HL-60 (cell line): ENCODE measurements at regions not wholly inside any gene's neighbourhood (a gene's known extent, or its start where the extent isn't known, plus 50 kb on each side); places are given as distances from the start of the nearest gene placed in this dataset.

ENCODE experiments used
- DNase-seq, 2 experiments: peaks; one replicate each; pipeline ENCODE4 v3.0.0-alpha.2; 2010 to 2020; ENCODE audit warnings: low read depth in 1 of 2, low spot score in 1 of 2
- H3K27ac ChIP-seq: fragments of 250-450 bp; sonication (Bioruptor Pico); replicated peaks from 2 replicates; pipeline ENCODE4 v1.5.1; 2020; ENCODE audit warnings: mild to moderate bottlenecking, moderate library complexity
- H3K27me3 ChIP-seq: fragments of 250-450 bp; sonication (Bioruptor Pico); 2 replicates; pipeline ENCODE4 v1.5.1; 2021; ENCODE audit warnings: mild to moderate bottlenecking, moderate library complexity; ENCODE audit not compliant: insufficient read depth, poor library complexity, severe bottlenecking
- H3K4me3 ChIP-seq: replicated peaks from 2 replicates; pipeline ENCODE4 v1.5.1; 2011; ENCODE audit warnings: mild to moderate bottlenecking, control low read depth, low read length; ENCODE audit not compliant: insufficient read depth
- GABPA ChIP-seq: IDR thresholded peaks from 2 replicates; pipeline ENCODE4 v1.6.1; 2012; ENCODE audit warnings: low read depth
- POLR2AphosphoS5 ChIP-seq: IDR thresholded peaks from 2 replicates; pipeline ENCODE4 v1.6.1; 2012; ENCODE audit warnings: low read depth
- SPI1 ChIP-seq: IDR thresholded peaks from 2 replicates; pipeline ENCODE4 v1.6.1; 2012; ENCODE audit warnings: low read depth, mild to moderate bottlenecking, borderline replicate concordance
- TF ChIP-seq, protein P1 (sequence below): IDR thresholded peaks from 2 replicates; pipeline ENCODE4 v1.6.1; 2012; ENCODE audit warnings: low read depth; ENCODE audit not compliant: insufficient replicate concordance
- TF ChIP-seq, protein P2 (sequence below): IDR thresholded peaks from one replicate; pipeline ENCODE4 v1.5.1; 2011; ENCODE audit warnings: low read length, control low read depth, inconsistent platforms; ENCODE audit not compliant: insufficient read depth

DNA sequence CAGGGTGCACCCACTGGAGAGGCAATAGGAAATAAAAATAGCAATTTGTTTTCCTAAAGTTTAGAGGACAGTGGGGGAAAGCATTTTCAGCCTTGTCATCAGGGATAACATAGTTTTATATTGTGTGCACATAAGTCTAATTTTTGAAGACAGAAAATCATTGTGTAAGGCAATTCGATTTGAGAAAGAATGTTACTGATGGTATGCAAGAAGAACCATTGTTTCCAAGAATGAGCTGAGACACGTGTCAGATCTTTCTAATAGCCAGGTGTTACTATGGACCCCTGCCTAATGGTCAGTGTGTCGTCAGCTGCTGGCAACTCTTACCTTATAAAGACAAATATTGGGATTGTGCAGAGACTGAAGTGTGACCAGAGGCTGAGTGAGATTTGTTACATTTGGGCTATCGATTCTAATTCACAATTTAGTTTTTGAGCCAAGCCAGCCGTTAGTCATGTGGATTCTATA is 67.1 kb upstream of the PPP2R2B start:
- Histone ChIP-seq H3K27me3 (no peaks in the 10 kb centered on the region), H3K27ac (no peak overlapping the region), H3K4me3 (no peak overlapping the region)
- TF ChIP-seq GABPA (no peak), POLR2AphosphoS5 (no peak), SPI1 (no peak)
- TF ChIP-seq, protein P1, sequence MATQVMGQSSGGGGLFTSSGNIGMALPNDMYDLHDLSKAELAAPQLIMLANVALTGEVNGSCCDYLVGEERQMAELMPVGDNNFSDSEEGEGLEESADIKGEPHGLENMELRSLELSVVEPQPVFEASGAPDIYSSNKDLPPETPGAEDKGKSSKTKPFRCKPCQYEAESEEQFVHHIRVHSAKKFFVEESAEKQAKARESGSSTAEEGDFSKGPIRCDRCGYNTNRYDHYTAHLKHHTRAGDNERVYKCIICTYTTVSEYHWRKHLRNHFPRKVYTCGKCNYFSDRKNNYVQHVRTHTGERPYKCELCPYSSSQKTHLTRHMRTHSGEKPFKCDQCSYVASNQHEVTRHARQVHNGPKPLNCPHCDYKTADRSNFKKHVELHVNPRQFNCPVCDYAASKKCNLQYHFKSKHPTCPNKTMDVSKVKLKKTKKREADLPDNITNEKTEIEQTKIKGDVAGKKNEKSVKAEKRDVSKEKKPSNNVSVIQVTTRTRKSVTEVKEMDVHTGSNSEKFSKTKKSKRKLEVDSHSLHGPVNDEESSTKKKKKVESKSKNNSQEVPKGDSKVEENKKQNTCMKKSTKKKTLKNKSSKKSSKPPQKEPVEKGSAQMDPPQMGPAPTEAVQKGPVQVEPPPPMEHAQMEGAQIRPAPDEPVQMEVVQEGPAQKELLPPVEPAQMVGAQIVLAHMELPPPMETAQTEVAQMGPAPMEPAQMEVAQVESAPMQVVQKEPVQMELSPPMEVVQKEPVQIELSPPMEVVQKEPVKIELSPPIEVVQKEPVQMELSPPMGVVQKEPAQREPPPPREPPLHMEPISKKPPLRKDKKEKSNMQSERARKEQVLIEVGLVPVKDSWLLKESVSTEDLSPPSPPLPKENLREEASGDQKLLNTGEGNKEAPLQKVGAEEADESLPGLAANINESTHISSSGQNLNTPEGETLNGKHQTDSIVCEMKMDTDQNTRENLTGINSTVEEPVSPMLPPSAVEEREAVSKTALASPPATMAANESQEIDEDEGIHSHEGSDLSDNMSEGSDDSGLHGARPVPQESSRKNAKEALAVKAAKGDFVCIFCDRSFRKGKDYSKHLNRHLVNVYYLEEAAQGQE = no peak
- TF ChIP-seq, protein P2, sequence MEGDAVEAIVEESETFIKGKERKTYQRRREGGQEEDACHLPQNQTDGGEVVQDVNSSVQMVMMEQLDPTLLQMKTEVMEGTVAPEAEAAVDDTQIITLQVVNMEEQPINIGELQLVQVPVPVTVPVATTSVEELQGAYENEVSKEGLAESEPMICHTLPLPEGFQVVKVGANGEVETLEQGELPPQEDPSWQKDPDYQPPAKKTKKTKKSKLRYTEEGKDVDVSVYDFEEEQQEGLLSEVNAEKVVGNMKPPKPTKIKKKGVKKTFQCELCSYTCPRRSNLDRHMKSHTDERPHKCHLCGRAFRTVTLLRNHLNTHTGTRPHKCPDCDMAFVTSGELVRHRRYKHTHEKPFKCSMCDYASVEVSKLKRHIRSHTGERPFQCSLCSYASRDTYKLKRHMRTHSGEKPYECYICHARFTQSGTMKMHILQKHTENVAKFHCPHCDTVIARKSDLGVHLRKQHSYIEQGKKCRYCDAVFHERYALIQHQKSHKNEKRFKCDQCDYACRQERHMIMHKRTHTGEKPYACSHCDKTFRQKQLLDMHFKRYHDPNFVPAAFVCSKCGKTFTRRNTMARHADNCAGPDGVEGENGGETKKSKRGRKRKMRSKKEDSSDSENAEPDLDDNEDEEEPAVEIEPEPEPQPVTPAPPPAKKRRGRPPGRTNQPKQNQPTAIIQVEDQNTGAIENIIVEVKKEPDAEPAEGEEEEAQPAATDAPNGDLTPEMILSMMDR = no peak
- DNase-seq = no peak

DNA sequence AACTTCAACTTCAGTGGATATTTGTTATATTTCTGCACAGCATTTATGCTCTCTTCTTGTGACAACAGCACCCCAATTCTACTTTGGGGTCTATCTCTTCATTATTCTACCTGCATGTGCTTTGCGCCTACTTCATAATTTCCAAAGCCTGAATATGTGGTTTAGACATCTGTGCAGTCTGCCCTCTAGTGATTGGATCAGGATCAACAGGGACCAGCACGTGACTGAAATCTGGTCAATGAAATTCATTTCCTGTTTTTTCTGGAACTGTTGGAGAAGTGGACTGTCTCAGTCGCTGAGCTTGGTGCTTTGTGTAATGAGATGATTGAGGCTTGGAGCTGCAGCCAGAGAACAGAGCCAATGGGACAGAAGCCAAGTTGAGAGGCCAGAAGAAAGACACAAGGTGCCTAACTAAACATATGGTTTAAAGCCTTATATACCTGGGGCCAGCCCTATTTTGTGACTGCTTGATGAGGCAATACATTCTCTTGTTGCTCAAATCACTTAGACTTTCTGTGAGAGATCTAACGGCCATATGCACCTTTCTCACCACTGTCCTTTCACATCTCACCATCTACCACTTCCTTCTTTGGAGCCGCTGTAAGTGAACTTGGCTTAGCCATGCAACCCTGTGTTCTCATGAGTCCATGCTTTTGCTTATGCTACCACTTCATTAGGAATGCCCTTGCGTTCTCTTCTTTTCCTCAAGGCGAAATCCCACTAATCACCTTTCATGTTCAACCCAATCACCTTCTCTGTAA is 68.8 kb upstream of the PPP2R2B start:
- H3K27me3 ChIP-seq = peaks cover 2% of the 10 kb centered on the region
- H3K4me3 ChIP-seq = no peak overlapping the region
- no peak overlapping the region for H3K27ac ChIP-seq
- DNase-seq = peak in 1 of 2 experiments; percentile 48
- peak; percentile 86 for TF ChIP-seq SPI1
- TF ChIP-seq, protein P2 = no peak

DNA sequence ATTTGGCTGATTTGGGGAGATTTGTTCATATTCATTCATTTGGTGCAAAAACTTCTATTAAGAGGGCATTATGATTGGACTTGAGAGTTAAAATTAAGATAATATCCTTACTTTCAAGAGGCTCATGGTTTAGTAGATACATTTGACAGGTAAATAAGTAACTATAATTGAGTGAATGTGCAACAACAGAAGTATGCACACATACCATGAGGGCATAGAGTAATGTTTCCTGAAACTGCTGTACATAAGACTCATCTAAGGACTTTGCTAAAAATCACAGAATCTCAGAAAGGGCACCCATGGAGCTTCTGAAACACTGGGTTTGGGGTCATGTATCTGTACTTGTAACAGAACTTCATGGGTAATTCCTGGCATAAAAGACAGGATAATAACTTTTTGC is 70.1 kb upstream of the PPP2R2B start:
- Histone ChIP-seq H3K4me3 (no peak overlapping the region), H3K27ac (no peak overlapping the region), H3K27me3 (peaks cover 3% of the 10 kb centered on the region)
- no peak for TF ChIP-seq SPI1
- no peak for TF ChIP-seq GABPA
- TF ChIP-seq, protein P2 = no peak
- no peak for TF ChIP-seq POLR2AphosphoS5
- TF ChIP-seq, protein P1 = no peak
- DNase-seq = no peak

DNA sequence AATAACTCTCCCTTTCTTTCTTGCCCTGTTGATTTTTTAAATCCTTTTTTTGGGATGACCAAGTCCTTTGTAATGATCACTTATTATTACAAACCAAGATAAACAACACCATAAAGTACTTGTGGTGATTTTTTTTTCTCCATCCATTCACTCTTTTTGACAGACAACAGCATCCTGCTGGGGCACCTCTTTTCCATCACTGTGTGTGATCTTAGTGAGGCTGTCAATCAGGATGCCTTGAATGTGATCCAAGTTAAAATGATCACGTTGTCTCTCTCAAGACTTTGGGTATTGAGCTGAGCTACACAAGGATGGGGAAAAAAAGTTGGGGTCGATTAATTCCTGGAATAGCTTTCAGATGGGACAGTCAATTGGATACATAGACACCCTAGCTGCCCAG is 73.6 kb upstream of the PPP2R2B start:
- H3K27ac ChIP-seq = no peak overlapping the region
- no peak for TF ChIP-seq GABPA
- TF ChIP-seq, protein P2 = no peak
- no peak for TF ChIP-seq POLR2AphosphoS5
- TF ChIP-seq, protein P1 = no peak
- TF ChIP-seq SPI1 = no peak

More for the DNA sequence above, 73.6 kb upstream of the PPP2R2B start:
- Histone ChIP-seq H3K4me3 (no peak overlapping the region), H3K27me3 (peaks cover 3% of the 10 kb centered on the region)
- no peak for DNase-seq
